Lower leg skin (tissue), 3 donors: ENCODE measurements at regions not wholly inside any gene's neighbourhood (a gene's known extent, or its start where the extent isn't known, plus 50 kb on each side); places are given as distances from the start of the nearest gene placed in this dataset.

Experiments used
- POLR2A ChIP-seq, 2 donors: fragments of 450-650 bp; IDR thresholded peaks; one replicate each; pipeline ENCODE4 v1.6.1; 2016 to 2017; ENCODE audit warnings: antibody characterized with exemption in 2 of 2, mild to moderate bottlenecking in 1 of 2, moderate library complexity in 1 of 2
- TF ChIP-seq, protein P1 (sequence below), 3 donors: fragments of 450-650 bp; IDR thresholded peaks; one replicate each; pipeline ENCODE4 v1.5.1; 2016; ENCODE audit warnings: antibody characterized with exemption in 3 of 3, mild to moderate bottlenecking in 3 of 3, moderate library complexity in 2 of 3

DNA sequence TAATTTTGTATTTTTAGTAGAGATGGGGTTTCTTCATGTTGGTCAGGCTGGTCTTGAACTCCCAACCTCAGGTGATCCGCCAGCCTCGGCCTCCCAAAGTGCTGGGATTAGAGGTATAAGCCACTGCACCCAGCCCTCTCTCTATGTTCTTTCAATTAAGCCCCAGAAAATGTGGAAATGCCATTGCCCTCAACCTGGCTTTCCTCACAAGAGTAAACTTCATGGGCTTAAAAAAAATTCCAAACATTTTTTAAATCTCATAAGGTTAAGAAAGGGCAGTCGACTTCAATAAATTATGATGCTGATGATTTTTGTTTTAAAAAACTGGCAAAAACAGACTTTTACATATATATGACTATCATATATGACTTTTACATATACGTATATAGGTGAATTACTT is 107.6 kb downstream of the TES start:
- TF ChIP-seq, protein P1, sequence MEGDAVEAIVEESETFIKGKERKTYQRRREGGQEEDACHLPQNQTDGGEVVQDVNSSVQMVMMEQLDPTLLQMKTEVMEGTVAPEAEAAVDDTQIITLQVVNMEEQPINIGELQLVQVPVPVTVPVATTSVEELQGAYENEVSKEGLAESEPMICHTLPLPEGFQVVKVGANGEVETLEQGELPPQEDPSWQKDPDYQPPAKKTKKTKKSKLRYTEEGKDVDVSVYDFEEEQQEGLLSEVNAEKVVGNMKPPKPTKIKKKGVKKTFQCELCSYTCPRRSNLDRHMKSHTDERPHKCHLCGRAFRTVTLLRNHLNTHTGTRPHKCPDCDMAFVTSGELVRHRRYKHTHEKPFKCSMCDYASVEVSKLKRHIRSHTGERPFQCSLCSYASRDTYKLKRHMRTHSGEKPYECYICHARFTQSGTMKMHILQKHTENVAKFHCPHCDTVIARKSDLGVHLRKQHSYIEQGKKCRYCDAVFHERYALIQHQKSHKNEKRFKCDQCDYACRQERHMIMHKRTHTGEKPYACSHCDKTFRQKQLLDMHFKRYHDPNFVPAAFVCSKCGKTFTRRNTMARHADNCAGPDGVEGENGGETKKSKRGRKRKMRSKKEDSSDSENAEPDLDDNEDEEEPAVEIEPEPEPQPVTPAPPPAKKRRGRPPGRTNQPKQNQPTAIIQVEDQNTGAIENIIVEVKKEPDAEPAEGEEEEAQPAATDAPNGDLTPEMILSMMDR (IDR thresholded peaks at IDR 0.05), result no peak
- no peak for TF ChIP-seq POLR2A (IDR thresholded peaks at IDR 0.05)
